HG03469 (cell line): ENCODE measurements at regions not wholly inside any gene's neighbourhood (a gene's known extent, or its start where the extent isn't known, plus 50 kb on each side); places are given as distances from the start of the nearest gene placed in this dataset.
"Not testable (repeated sequence)": the region's sequence is repeated elsewhere in the genome, so short reads cannot be mapped to it uniquely, and the experiment has no call there.

Source experiments
- ATAC-seq: cut with Tn5 transposase; IDR thresholded peaks from one replicate; pipeline ENCODE4 v1.9.1; 2021; ENCODE audit warnings: mild to moderate bottlenecking, moderate library complexity, moderate number of reproducible peaks; ENCODE audit not compliant: unreplicated experiment

DNA sequence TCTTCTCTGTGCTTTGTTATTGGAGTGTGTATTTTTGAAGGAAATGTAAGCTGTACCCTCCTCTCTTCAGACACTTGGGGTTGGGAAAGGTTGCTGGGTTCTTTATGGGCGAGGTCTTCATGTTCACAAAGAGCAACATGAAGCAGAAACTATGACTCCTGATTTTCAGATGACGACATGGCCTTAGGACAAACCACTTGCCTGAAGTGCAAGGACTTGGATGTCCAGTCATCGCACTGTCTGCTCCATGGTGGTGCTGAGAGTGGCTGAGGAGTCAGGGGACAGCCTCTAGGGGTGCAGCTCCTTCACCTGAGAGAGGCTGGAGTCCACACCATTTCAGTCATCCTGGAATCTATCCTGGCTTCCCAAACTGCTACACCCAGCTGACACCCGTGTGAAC, 183.9 kb upstream of the CDH5 start:
- ATAC-seq, result no peak

DNA sequence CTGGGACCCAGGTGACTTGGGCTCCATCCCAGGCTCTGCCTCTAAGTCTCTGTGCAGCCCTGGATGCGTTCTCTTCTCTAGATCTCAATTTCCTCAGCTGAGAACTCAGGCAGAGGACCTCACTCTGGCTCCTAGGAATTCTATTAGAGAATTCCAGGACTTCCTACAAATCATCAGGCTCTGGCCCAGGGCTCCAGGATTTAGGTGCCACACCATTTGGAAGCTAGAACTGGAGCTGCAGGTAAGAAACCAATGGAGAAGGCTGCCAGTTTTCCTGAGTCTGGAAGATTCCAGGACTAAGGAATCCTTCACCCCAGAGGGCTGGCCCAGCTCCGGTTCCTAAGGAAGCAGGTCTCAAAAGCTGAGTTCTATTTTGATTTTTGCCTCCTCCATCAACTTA, 189.8 kb upstream of the CDH5 start:
- no peak for ATAC-seq

DNA sequence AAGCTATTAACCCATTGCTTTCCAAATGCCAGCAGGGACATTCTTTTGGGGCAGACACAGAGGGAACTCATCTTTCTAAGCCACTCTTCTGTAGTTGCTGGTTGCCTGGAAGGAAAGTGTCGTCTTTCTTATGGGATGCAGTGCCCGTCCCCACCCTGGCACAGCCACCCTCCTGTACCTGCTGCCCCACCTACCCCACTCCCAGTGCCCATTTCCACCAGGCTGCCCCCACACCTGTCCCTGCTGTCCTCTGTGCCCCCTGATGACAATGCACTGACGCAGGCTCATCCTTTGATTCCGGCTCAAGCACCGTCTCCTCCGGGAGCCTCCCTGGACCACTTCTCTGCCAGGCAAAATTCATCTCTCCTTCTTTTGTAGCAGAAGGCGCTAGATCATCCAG, 190.4 kb upstream of the CDH5 start:
- ATAC-seq, result no peak

DNA sequence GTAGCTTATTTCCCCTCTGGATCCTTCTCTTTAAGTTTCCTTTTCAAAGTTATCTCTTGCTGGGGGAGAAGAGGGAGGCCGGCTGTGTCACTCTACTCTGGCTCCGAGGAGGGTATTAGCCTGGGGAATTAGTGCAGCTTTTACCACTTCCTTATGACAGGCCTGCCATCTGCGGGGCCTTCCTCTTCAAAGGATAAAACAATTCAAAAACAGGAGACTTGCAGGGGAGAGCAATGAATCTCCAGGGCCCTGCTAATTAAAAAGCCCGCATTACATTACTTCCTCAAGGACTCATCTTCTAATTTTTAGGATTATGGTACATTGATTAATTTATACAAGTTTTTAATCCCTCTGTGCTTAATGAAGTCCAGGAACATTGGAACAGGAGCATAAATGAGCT, 190.9 kb upstream of the CDH5 start:
- ATAC-seq, result no peak

DNA sequence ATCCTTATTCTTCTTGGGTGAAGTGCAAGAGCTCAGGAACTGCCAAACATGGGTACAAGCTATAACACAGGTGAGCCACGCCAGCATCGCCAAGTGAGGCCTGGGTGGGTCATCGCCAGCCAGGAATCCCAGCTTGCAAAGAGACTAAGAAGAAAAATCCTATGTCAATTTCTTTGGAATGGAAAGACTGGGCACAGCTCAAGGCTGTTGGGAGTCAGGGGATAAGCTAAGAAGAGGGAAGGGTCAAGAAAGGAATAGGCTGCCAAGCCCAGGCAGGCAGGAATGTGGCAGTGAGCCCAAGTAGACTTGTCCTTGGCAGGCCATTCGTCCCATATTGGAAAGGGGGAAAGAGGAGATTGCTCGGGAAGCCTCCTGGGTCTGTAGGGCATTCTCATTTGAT, 191.4 kb upstream of the CDH5 start:
- ATAC-seq, result no peak

DNA sequence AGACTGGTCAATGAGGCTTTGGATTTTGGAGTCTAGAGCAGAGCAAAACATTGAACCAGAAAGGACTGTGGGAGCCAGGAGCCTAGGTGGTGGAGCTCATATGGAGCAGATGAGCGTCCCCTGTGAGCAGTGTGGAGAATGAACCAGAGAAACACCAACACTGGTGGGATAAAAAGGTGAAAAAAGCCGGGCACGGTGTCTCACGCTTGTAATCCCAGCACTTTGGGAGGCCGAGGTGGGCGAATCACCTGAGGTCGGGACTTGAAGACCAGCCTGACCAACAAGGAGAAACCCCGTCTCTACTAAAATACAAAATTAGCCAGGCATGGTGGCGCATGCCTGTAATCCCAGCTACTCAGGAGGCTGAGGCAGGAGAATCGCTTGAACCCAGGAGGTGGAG, 192.7 kb upstream of the CDH5 start:
- ATAC-seq, result not testable (repeated sequence)

DNA sequence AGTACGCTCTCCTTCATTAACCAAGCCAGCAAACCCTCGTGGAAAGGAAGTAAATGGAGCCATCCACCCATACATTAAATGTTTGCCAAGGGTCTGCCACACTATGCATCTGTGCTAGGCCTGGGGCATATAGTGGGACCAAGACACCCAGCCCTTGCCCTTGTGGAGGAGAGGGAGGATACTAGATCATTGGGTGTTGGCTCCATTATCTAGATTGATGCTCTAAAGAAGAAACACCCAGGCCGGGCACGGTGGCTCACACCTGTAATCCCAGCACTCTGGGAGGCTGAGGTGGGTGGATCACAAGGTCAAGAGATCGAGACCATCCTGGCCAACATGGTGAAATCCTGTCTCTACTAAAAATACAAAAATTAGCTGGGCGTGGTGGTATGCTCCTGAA, 193.3 kb upstream of the CDH5 start:
- ATAC-seq, result not testable (repeated sequence)

DNA sequence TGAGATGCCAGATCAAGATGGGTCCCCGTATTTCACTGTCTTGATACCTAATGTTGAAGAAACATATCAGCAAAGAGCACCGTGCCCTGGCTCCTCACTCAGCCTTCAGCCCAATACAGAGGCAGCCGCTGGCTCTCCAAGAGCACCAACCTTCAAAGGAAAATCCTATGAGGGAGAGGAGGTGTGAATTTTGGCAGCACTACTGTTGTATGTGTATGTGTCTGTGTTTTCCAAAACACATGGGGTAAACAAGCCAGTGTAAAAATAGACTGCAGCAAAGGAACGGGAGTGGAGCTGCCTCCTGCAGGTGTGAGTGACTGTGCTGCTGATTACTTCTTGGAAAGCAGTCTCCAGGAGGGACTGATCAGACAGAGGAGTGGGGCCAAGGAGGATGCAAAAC, 194.0 kb upstream of the CDH5 start:
- no peak for ATAC-seq

DNA sequence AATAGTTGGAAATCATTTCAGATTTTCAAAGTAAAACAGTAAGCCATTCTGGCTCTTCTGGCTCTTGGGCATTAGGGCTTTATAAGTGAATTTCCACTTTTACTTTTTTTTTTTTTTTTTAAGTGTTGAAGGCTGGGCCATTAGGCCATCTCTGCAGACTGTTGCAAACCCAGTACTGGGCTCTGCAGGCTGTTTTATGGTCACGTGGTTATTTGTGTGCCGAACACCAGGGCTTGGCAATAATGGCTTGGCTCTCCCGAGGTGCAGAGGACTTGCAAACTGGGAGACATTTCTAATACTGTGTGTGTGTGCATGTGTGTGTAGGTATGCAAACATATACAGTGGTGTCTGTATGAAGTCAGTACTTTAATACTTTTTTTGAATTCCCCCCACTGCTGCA, 194.9 kb upstream of the CDH5 start:
- ATAC-seq, result no peak

DNA sequence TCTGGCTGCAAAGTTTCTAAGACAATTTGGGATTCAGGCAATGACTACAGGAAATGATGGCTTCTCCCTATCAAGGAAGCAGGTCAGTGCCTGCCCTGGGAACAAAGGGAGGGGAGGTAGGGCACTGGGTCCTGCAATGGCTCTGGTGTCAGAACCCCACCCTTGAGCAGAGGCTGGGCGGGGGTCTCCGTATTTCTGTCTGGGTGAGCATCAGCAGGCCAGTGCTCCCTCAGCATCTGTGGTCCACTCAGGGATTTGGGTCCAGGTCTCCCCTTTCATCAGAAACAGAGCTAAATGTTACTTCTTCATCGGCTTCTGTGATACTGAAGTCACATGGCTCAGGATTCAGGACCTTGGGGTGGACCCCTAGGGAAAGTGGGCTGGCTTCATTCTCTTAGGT, 195.5 kb upstream of the CDH5 start:
- ATAC-seq, result no peak

DNA sequence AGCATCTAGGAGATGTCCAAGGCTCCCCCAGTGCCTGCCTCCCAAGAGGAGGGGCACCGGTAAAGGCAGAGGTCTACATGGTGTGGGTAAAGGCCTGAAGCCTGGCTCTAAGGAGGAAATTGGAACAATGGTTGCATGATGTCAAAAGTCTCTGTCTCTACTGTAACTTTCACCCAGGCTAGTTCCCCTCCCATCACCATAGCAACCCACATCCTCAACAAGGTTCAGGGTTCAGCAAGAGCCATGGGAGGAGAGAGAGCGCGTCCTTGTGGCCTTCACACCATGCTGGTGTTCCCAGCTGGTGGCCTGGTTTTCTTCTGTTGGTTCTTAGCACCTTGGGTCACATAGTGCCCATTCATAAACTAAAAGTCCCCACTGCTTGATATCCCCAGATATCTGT, 196.7 kb upstream of the CDH5 start:
- ATAC-seq, result no peak

DNA sequence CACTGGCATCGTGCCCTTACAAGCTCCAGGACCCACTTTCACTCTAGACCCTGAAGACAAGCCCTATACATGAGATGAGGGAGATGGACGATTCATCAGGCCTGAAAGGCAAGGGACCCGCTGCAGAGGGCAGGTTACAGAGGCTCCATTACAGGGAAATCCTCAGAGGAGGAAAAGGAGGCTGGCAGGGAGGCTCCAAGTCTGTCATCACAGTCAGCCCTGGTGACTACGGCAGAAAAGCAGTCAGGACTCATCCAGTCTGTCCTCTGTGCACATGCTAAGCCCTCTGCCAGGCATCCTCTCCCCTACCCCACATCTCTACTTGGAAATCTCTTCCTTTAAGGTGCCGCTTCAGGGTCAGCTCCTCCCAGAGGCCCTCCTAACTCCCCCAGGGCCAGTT, 197.7 kb upstream of the CDH5 start:
- no peak for ATAC-seq

DNA sequence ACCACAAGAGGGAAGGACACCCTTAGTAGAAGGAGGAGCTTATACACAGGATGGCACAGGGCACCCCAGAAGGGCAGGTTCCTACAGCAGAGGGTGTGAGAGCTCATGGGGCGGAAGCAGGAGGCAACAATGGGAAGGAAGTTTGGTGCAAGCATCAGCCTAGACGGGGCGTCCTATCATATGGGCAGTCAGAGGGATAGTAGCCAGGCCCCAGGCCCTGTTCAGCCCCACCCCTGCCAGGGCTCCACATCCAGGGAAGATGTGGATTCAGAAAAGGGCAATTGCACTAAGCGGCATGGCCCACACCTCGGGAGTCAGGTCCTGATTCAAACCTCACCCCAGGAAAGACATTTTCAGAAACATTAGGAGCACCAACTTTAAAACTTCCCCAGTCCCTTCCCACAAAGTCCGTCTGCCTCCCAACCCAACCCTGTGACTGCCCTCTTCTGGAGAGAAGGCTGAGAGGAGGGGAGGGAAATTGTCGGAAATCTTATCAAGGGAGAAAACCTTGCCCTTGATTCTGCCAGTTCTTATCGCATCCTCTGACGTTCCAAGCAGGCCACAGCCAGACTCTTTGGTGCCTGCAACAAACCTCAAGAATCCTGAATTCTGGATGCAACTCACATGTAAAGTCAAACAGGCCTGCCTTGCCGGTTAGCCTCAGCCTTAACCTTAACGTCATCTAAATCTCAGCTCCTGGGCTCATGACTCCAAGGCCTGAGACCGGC, 198.8 kb upstream of the CDH5 start:
- no peak for ATAC-seq

DNA sequence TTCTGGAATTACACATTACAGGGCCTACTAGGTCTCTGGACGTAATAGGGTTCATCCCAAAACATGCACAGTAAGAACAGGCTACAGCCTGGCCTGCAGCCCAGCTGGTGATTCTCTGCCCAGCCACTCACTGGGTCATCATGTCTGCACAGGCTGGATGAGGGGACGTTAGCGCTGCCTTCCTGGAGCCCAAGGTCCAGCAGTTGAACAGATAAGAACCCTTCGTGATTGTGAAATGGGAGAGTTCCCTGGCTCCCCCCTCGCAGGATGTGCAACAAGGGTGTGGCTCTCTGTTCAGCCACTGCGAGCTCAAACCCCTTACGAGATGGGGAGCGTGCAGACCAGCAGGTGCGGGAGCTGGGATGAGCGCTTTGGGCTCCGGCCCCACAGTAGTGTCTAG, 200.0 kb upstream of the CDH5 start:
- no peak for ATAC-seq

DNA sequence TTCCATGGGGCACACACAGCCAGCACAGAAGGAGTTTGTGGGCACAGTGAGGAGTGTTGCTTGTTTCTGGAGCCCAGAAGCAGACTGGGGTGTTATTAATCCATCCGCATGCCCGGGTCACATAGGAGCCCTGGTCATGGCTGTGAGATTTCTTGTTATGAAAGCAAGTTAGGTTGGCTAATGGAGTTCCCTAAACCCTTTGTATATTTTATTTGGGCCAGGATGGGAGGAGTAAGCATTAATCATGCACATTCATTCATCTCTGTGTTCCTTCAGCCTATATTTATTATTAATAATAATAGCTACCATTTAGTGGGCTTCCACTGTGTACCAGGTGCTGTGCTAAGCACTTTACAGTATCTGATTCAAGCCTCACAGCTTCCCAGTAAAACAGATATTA, 200.6 kb upstream of the CDH5 start:
- ATAC-seq, result no peak

DNA sequence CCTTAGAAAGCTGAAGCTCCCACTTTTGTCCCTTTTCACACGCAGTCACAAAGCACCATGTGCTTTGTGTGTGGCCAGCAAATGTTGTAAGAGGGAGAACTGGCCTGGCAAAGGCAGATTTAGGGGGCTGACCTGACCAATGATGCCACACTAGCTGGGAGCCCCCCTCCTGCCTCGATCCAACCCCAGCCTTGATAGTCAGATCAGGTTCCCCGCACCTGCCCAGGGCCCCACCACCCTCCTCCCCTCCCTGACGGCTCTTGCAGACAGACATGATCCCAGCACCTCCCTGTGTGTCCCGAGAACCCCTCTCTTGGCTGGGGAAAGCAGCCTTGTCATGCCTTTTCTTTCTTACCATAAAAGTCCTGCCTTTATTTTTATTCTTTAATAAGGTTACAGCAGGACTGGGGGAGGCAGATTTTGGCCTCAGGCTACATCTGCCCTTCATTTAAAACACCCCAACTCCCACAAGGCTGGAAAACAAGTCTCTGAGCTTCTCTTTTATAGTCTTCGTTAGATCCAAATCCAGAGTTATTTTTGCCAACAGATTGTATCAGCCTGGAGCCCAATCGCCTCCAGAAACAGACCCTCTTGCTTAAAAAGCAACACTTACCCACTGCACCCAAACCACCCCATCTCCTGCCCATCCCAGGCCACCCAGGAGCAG, 201.8 kb upstream of the CDH5 start:
- ATAC-seq, result no peak

DNA sequence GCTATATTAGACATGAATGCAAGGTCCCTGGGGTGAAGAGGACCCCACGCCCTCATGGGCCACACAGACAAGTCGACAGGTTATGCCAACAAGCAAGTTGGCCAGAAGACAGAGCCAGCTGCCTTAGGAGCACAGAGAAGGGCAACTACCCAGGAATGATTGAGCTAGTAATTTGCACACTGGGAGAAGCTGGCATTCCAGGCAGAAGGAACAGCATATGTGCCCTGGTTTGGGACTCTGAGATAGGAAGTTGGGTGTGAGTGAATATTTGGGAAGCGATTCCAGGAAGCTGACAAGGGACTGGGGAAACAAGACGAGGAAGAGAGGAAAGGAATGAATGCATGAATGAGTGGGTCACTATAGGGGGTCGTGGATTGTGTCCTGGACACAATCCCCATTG, 203.7 kb upstream of the CDH5 start:
- no peak for ATAC-seq

DNA sequence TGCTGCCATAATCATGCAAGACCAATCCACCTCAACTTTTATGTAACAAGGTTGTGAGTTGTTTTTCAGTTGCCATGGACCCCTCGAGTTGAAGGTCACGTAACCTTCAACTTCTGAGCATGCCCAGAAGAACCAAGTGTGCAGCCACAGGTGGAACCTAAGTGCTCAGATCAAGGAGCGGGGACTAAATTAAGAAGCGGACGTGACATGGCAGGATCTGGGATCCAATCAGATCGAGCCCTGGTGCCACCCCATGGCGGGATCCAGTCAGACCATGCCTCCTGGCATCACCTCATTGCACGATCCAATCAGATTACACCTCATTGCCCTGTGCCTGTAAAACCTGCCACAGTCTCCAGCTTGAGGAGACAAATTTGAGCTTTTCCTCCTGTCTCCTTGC, 204.5 kb upstream of the CDH5 start:
- ATAC-seq, result no peak

DNA sequence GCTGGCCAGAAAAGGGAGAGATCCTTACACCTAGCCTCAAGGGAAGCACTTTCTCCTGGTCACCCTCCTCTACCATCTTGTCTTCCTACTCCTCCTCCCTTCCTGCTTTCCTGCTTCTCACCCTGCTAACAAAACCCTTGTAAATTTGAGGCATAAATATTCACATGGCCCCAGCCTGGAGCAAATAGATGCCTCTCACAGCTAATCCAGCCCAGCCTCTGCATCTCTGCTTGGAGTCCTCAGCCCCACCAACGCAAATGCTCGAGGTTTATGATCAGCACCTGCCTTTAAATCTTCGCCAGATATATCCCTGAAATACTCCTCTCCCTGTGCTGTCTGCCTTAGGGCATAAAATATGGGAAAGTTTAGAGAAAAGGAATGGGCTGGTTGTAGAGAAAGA, 205.2 kb upstream of the CDH5 start:
- ATAC-seq, result no peak

DNA sequence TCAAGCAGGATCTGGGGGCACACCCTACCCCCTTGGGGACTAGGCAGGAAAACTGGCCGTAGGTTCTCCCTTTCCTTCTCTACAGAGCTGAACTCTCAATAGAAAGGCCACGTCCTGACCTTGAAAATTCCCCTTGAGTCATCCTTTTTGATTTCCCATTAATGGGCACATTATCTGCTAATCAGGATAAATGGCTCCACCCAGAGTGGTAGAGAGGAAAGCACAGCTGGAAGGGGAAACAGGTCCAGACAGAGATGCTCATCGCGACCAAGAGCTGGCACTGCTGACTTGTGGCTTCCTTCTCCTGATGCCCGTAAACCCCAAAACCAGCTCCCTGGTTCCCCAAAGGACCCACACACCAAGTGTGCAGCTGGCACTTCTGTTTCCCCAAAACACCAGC, 206.5 kb upstream of the CDH5 start:
- ATAC-seq, result no peak

DNA sequence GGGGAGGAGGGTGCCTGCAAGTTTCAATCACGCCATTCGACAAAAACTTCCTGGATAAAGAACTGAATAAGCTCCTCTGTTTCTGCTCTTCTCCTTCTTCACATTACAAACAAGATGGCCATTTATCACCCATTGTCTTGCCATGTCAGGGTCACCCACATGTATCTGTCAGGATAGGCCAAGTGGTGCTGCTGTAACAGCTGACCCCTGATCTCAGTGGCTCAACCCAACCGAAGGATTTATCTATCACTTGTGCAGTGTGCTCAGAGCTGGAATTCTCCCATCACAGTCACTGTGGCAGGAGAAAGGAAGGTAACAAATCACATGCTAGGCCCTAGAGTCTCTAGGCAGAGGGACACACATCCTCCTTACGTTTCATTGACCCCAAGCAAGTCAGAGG, 210.0 kb upstream of the CDH5 start:
- no peak for ATAC-seq

DNA sequence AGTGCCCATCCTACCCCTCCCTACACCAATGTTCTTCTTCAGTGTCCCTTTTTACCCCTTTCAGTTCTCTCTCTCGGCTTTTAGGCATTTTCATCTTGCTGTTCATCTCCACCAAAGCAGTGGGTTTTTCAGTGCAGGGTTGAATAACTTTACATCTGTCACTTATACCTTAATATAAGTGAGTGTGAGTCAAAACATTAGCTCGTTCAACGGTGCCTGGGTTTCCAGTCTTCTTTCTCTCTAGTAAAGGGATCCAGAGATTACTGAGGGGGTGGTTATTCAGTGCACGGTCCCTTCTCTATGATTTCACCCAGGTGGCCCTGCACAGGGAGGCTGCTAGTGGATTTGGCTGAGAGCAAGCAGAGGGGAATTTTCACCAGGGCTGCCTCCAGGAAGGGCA, 210.6 kb upstream of the CDH5 start:
- no peak for ATAC-seq

DNA sequence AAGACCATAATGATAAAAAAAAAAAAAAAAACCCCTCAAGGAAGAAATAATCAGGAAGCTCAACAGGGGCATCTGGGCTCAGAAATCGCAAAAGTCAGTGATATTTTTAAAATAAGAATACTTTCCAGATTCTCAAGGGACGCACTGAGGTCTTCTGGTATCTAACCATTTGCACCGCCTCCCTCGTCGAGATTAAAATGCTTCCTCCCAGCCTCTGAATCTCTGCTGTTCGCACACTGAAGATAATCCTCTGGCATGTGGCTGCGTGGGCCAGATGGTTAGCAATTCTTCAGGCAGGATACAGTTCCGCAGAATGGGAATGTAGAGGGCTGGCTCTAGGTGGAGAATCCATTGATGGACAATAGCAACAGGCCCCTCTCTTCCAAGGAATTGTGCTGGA, 211.7 kb upstream of the CDH5 start:
- no peak for ATAC-seq
